GM12872 (cell line): ENCODE measurements at regions not wholly inside any gene's neighbourhood (a gene's known extent, or its start where the extent isn't known, plus 50 kb on each side); places are given as distances from the start of the nearest gene placed in this dataset.
A peak's percentile ranks its signal among the peaks of the same experiment; 100 is the strongest.

Experiments used
- CTCF ChIP-seq: IDR thresholded peaks from 3 replicates; pipeline ENCODE4 v1.5.1; 2011; ENCODE audit warnings: low read depth, mild to moderate bottlenecking, low read length, moderate library complexity; ENCODE audit not compliant: insufficient read depth

- no peak for TF ChIP-seq CTCF
Measured at GRCh38 chr2:223681125-223681524, 79.0 kb upstream of the SCG2 start.

GRCh38 chr2:223674998-223675609 is 72.9 kb upstream of the SCG2 start:
- peak; percentile 37 for TF ChIP-seq CTCF

- no peak for TF ChIP-seq CTCF
Measured at GRCh38 chr2:223669453-223670225, 67.5 kb upstream of the SCG2 start.

- no peak for TF ChIP-seq CTCF
Measured at GRCh38 chr2:223668302-223668998, 66.3 kb upstream of the SCG2 start.

- no peak for TF ChIP-seq CTCF
Measured at GRCh38 chr2:223654384-223654915, 52.3 kb upstream of the SCG2 start.

GRCh38 chr2:223652902-223653301 is 50.7 kb upstream of the SCG2 start:
- no peak for TF ChIP-seq CTCF

- TF ChIP-seq CTCF, result no peak
Measured at GRCh38 chr2:223652122-223652521, 50.0 kb upstream of the SCG2 start.
